ENCODE measurements at regions not wholly inside any gene's neighbourhood (a gene's known extent, or its start where the extent isn't known, plus 50 kb on each side); places are given as distances from the start of the nearest gene placed in this dataset.
A peak's percentile ranks its signal among the peaks of the same experiment; 100 is the strongest.

DNA sequence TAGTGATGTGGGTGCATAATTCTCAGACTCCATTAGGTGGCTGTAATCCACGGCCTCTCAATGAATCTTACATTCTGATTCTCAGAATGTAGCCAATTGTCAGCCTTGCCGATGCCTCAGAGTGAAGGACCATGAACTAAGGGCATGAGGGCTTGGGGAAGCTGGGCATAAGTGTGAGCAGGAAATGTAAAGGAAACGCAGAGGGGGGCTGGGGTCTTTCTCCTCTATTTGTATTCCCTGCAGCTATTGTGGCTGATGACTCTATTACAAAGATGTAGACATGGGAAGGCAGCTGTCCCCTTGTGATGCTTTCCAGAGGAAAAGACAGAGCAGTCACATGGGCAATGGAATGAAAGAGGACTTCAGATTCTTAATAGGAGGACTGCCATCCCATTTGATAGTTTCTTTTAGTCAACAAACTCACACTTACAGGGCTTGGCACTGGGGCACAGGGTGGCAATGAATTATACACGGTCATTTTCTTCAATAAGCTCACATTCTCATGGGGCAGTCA, 353.2 kb upstream of the PKDCC start:
- H3K27ac Mint-ChIP-seq (ENCODE audit: unreplicated experiment), result no peak overlapping the region
- DNase-seq (ENCODE audit: extremely low spot score, unreplicated experiment), result no peak
- TF ChIP-seq, protein P1, sequence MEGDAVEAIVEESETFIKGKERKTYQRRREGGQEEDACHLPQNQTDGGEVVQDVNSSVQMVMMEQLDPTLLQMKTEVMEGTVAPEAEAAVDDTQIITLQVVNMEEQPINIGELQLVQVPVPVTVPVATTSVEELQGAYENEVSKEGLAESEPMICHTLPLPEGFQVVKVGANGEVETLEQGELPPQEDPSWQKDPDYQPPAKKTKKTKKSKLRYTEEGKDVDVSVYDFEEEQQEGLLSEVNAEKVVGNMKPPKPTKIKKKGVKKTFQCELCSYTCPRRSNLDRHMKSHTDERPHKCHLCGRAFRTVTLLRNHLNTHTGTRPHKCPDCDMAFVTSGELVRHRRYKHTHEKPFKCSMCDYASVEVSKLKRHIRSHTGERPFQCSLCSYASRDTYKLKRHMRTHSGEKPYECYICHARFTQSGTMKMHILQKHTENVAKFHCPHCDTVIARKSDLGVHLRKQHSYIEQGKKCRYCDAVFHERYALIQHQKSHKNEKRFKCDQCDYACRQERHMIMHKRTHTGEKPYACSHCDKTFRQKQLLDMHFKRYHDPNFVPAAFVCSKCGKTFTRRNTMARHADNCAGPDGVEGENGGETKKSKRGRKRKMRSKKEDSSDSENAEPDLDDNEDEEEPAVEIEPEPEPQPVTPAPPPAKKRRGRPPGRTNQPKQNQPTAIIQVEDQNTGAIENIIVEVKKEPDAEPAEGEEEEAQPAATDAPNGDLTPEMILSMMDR (IDR thresholded peaks at IDR 0.05), result no peak
- H3K27me3 Mint-ChIP-seq (ENCODE audit: unreplicated experiment), result peaks cover 14% of the 10 kb centered on the region
- no peaks in the 10 kb centered on the region for H3K9me3 Mint-ChIP-seq (ENCODE audit: unreplicated experiment)
- no peaks in the 10 kb centered on the region for H3K36me3 Mint-ChIP-seq (ENCODE audit: unreplicated experiment)
- H3K4me3 Mint-ChIP-seq (ENCODE audit: unreplicated experiment), result no peak overlapping the region
- no peaks in the 10 kb centered on the region for H3K4me1 Mint-ChIP-seq (ENCODE audit: unreplicated experiment)

DNA sequence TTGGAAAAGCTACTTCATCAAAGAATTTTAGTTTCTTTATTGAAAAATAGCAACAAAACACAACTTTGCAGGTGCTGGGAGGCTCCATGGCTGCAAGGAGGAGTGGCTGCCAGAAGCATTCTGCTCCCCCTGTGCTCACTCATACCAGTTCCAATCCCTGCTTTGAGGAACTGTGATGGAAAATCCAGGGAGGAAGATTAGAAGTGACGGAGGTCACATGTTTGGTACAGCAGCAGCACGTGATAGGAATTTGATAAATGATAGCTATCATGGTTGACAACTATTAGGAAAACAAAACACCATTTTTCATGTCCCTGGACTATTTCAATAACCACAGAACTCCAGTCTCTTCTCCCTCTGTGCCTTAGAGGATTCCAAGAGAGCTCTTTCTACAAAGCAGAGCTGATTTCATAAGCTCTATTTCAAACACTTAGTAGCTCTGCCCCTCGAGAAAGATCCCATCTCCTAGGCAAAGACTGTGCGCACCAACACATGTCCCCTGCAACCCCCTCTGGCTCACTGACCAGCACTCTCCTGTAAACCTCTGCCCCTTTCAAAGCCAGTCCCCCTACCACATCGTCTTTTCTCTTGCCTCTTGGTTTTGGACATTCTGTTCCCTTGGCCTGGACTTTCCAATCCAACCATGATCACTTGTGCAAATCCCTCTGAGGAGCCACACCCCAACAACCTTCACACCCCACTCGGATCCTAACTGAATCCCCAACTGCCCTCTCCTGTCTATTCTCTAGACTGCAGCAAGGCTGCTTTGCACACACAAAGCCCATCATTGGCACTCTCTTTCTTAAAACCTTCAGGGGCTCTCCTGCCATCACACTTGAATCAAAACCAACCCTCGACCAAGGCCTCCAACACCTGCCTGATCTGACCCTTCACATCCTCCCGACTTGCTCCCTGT, 352.4 kb upstream of the PKDCC start:
- DNase-seq (ENCODE audit: extremely low spot score, unreplicated experiment), result no peak
- TF ChIP-seq, protein P1 (IDR thresholded peaks at IDR 0.05), result peak; percentile 31
- H3K27ac Mint-ChIP-seq (ENCODE audit: unreplicated experiment), result no peak overlapping the region
- H3K27me3 Mint-ChIP-seq (ENCODE audit: unreplicated experiment), result peaks cover 20% of the 10 kb centered on the region
- H3K4me1 Mint-ChIP-seq (ENCODE audit: unreplicated experiment), result no peaks in the 10 kb centered on the region
- H3K4me3 Mint-ChIP-seq (ENCODE audit: unreplicated experiment), result no peak overlapping the region
- no peaks in the 10 kb centered on the region for H3K36me3 Mint-ChIP-seq (ENCODE audit: unreplicated experiment)
- H3K9me3 Mint-ChIP-seq (ENCODE audit: unreplicated experiment), result no peaks in the 10 kb centered on the region

DNA sequence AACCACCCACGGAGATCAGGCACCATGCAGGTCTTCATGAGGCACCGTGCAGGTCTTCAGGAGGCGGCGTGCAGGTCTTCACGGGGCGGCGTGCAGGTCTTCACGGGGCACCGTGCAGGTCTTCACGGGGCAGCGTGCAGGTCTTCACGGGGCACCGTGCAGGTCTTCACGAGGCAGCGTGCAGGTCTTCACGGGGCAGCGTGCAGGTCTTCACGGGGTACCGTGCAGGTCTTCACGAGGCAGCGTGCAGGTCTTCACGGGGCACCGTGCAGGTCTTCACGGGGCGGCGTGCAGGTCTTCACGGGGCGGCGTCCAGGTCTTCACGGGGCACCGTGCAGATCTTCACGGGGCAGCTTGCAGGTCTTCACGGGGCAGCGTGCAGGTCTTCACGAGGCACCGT, 350.4 kb upstream of the PKDCC start:
- no peak for DNase-seq (ENCODE audit: extremely low spot score, unreplicated experiment)
- no peaks in the 10 kb centered on the region for H3K36me3 Mint-ChIP-seq (ENCODE audit: unreplicated experiment)
- TF ChIP-seq, protein P1 (IDR thresholded peaks at IDR 0.05), result no peak
- peaks cover 22% of the 10 kb centered on the region for H3K27me3 Mint-ChIP-seq (ENCODE audit: unreplicated experiment)
- H3K4me3 Mint-ChIP-seq (ENCODE audit: unreplicated experiment), result no peak overlapping the region
- H3K4me1 Mint-ChIP-seq (ENCODE audit: unreplicated experiment), result no peaks in the 10 kb centered on the region
- H3K9me3 Mint-ChIP-seq (ENCODE audit: unreplicated experiment), result no peaks in the 10 kb centered on the region
- no peak overlapping the region for H3K27ac Mint-ChIP-seq (ENCODE audit: unreplicated experiment)

DNA sequence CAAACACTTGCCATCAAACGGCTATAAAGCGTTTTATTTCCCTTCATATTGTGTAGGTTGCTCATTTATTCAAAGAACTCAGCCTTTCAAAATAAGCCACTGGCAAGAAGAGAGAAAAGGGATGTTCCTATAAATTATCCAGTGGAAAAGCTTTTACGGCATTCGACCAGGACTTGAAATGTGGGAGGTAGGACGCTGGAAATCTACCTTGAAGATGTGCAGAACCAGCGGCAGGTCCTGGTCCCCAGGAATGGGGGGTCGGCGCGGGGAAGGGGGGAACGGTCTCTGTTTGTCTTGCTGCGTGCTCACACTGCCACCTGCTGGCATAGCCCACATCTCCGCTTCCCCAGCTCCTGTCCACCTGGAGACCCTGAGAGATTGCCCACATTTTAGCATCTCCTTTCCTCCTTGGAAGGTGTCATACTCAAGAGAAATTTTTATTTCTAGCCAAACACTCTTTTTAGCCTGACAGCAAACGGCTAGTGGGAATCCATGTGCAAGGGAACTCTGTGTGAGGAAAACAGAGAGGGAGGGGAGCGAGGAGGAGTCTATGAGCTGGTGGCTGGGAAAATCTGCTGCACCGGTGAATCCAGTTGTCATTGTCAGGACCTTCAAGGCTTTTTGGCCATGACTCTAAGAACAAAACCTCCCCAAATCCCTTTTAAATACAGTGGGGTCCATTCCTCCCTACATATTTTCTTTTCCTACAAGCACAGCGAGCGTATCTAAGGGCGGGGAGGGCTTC, 349.0 kb upstream of the PKDCC start:
- no peak overlapping the region for H3K4me3 Mint-ChIP-seq (ENCODE audit: unreplicated experiment)
- DNase-seq (ENCODE audit: extremely low spot score, unreplicated experiment), result no peak
- no peaks in the 10 kb centered on the region for H3K36me3 Mint-ChIP-seq (ENCODE audit: unreplicated experiment)
- TF ChIP-seq, protein P1 (IDR thresholded peaks at IDR 0.05), result peak; percentile 95
- H3K27ac Mint-ChIP-seq (ENCODE audit: unreplicated experiment), result no peak overlapping the region
- H3K4me1 Mint-ChIP-seq (ENCODE audit: unreplicated experiment), result no peaks in the 10 kb centered on the region
- H3K9me3 Mint-ChIP-seq (ENCODE audit: unreplicated experiment), result no peaks in the 10 kb centered on the region
- H3K27me3 Mint-ChIP-seq (ENCODE audit: unreplicated experiment), result peaks cover 23% of the 10 kb centered on the region

DNA sequence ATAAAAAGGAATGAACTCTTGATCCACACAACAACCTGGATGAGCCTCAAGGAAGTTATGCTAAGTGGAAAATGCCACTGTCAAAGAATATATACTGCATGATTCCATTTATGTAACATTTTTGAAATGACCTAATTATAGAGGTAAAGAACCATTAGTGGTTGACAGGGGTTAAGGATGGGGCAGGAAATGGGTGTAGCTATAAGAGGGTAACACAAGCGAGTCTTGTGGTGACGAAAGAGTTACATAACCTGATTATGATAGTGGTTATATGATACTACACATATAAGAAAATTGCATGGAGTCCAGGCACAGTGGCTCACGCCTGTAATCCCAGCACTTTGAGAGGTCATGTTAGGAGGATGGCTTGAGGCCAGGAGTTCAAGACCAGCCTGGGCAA, 346.6 kb upstream of the PKDCC start:
- no peaks in the 10 kb centered on the region for H3K9me3 Mint-ChIP-seq (ENCODE audit: unreplicated experiment)
- H3K27me3 Mint-ChIP-seq (ENCODE audit: unreplicated experiment), result peaks cover 33% of the 10 kb centered on the region
- H3K36me3 Mint-ChIP-seq (ENCODE audit: unreplicated experiment), result no peaks in the 10 kb centered on the region
- H3K4me3 Mint-ChIP-seq (ENCODE audit: unreplicated experiment), result no peak overlapping the region
- H3K4me1 Mint-ChIP-seq (ENCODE audit: unreplicated experiment), result no peaks in the 10 kb centered on the region
- DNase-seq (ENCODE audit: extremely low spot score, unreplicated experiment), result no peak
- TF ChIP-seq, protein P1 (IDR thresholded peaks at IDR 0.05), result no peak
- no peak overlapping the region for H3K27ac Mint-ChIP-seq (ENCODE audit: unreplicated experiment)
